GM19468 (cell line): ENCODE measurements at regions not wholly inside any gene's neighbourhood (a gene's known extent, or its start where the extent isn't known, plus 50 kb on each side); places are given as distances from the start of the nearest gene placed in this dataset.

Source experiments
- ATAC-seq: cut with Tn5 transposase; IDR thresholded peaks from one replicate; pipeline ENCODE4 v1.9.1; 2021; ENCODE audit warnings: mild to moderate bottlenecking, moderate library complexity, moderate number of reproducible peaks; ENCODE audit not compliant: unreplicated experiment; ENCODE audit errors: extremely low read depth

- no peak for ATAC-seq
Observed at GRCh38 chr3:28863186-28863585, 417.7 kb upstream of the RBMS3 start.

GRCh38 chr3:28867836-28868235 lies 413.0 kb upstream of the RBMS3 start:
- no peak for ATAC-seq

GRCh38 chr3:28868897-28869296 lies 412.0 kb upstream of the RBMS3 start:
- ATAC-seq = no peak

- no peak for ATAC-seq
Observed at GRCh38 chr3:28877912-28878311, 403.0 kb upstream of the RBMS3 start.

- no peak for ATAC-seq
Observed at GRCh38 chr3:28890373-28890772, 390.5 kb upstream of the RBMS3 start.

GRCh38 chr3:28891485-28891884 lies 389.4 kb upstream of the RBMS3 start:
- ATAC-seq = no peak

- no peak for ATAC-seq
Observed at GRCh38 chr3:28900301-28900700, 380.6 kb upstream of the RBMS3 start.

- ATAC-seq = no peak
Observed at GRCh38 chr3:28901018-28901417, 379.9 kb upstream of the RBMS3 start.

GRCh38 chr3:28903171-28903601 lies 377.7 kb upstream of the RBMS3 start:
- ATAC-seq = no peak

GRCh38 chr3:28905798-28906197 lies 375.1 kb upstream of the RBMS3 start:
- no peak for ATAC-seq

GRCh38 chr3:28906561-28907310 lies 374.1 kb upstream of the RBMS3 start:
- no peak for ATAC-seq

GRCh38 chr3:28907616-28908015 lies 373.3 kb upstream of the RBMS3 start:
- no peak for ATAC-seq

GRCh38 chr3:28912120-28912885 lies 368.6 kb upstream of the RBMS3 start:
- ATAC-seq = no peak

- no peak for ATAC-seq
Observed at GRCh38 chr3:28915741-28916500, 364.9 kb upstream of the RBMS3 start.

GRCh38 chr3:28916713-28917499 lies 364.0 kb upstream of the RBMS3 start:
- peak; percentile 73 for ATAC-seq

- no peak for ATAC-seq
Observed at GRCh38 chr3:28917895-28918475, 362.9 kb upstream of the RBMS3 start.

- ATAC-seq = no peak
Observed at GRCh38 chr3:28922376-28922775, 358.5 kb upstream of the RBMS3 start.

- no peak for ATAC-seq
Observed at GRCh38 chr3:28923994-28924393, 356.9 kb upstream of the RBMS3 start.

GRCh38 chr3:28924744-28925360 lies 356.0 kb upstream of the RBMS3 start:
- ATAC-seq = no peak
